ENCODE measurements at regions not wholly inside any gene's neighbourhood (a gene's known extent, or its start where the extent isn't known, plus 50 kb on each side); places are given as distances from the start of the nearest gene placed in this dataset.

DNA sequence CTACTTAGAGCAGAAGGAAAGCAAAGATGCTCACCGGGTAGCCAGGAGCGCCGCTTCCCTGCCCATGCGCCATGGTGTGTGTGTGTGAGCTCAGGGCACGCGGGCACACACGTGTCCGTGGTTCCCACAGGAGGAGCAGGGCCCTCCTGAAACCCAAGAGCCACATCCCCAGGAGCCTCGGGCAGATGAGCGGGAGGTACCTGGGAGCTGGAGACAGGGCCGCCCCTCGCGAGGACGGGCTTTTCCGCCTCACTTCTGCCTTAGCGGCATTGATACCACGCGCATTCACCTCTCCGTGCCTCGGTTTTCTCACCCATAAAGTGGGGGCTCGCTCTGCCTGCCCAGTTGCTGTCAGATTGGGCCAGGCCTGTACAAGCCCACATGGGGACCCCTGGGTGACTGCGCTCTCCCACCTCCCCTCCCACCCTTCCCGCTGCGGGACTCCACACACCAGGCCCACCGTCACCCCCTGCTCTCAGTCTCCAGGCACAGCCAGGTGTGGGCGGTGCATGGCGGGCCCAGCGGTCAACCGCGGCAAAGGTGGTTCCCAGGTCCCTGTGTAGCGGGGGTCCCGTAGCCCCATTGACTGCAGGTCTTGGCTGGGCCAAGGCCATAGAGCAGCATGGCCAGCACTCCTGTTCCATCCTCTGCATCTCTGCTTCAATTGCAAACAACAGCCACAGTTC is 66.3 kb downstream of the SIK1 start:
- H3K4me3 ChIP-seq (ENCODE audit: low read depth, low read length), result no peak overlapping the region
- TF ChIP-seq, protein P1, sequence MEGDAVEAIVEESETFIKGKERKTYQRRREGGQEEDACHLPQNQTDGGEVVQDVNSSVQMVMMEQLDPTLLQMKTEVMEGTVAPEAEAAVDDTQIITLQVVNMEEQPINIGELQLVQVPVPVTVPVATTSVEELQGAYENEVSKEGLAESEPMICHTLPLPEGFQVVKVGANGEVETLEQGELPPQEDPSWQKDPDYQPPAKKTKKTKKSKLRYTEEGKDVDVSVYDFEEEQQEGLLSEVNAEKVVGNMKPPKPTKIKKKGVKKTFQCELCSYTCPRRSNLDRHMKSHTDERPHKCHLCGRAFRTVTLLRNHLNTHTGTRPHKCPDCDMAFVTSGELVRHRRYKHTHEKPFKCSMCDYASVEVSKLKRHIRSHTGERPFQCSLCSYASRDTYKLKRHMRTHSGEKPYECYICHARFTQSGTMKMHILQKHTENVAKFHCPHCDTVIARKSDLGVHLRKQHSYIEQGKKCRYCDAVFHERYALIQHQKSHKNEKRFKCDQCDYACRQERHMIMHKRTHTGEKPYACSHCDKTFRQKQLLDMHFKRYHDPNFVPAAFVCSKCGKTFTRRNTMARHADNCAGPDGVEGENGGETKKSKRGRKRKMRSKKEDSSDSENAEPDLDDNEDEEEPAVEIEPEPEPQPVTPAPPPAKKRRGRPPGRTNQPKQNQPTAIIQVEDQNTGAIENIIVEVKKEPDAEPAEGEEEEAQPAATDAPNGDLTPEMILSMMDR (IDR thresholded peaks at IDR 0.05; ENCODE audit: low read depth, low read length), result no peak

DNA sequence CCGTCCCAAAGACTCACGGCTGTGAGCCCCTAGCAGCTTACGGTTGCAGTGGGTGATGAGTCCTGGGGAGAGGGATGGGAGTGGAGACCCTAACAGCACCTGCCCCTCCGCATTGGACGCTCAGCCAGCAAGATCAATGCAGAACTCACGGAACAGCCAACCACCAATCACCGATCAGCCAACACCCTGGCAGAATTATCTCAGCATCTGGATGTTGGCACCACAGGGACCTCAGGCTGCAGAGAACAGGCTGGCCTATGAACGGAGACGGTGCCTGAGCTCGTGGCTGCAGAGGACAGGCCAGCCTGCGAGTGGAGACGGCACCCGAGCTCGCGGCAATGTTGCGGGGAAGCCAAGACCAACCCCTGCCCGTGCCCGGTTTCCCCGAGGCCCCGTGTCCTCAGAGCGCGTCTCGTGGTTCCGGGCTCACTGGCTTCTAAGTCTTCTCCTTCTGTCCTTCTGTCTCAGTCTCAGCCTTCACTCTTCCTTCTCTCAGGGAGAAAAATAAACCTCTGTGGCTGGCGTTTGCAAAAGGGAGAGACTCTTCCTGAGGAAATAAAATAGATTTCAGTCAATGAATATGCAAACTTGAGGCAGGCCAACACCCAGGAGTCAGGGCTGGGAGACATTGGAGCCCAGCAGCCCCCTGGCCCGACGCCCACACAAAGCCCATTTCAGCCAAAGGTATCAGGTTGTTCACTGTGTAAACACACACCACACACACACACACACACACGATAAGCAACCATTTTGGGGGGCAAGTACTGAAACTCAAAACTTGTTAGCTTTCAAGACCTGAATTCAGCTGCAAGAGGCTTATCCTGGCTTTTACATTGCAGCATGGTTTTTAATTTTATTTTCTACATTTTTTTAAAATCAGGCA is 67.8 kb downstream of the SIK1 start:
- TF ChIP-seq, protein P1 (IDR thresholded peaks at IDR 0.05; ENCODE audit: low read depth, low read length), result no peak
- H3K4me3 ChIP-seq (ENCODE audit: low read depth, low read length), result no peak overlapping the region

DNA sequence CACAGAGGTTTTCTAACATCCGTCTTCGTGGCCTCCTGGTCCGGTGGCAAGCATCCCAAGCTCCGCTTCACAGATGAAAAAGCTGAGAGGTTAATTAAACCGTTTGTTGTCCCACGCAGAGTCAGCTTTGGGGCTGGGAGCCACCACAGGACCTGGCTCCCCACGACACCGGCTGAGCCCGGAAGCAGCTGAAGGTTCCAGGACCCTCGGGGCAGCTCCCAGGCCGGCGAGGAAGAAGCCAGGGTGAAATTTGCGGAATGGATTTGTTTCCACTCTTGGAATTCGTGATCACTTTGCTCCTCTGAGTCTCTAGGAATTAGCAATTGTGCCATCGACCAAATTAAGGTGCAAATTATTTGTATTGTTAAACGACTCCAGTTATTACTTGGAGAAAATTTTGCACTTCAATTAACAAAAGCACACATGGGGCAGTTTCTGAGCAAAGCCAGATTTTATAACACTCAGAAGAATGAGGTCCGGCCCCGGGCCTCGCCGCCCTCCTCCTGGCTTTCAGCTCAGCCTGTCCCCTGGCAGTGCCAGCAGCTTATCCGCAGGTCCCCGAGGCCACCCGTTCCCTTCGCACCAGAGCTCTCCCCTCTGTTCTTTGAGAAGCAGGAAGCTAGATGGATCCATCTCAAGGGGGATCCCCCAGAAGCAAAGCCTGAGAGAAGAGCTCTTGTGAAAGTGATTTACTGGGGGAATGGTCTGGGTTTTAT is 69.1 kb downstream of the SIK1 start:
- TF ChIP-seq, protein P1 (IDR thresholded peaks at IDR 0.05; ENCODE audit: low read depth, low read length), result no peak
- no peak overlapping the region for H3K4me3 ChIP-seq (ENCODE audit: low read depth, low read length)

DNA sequence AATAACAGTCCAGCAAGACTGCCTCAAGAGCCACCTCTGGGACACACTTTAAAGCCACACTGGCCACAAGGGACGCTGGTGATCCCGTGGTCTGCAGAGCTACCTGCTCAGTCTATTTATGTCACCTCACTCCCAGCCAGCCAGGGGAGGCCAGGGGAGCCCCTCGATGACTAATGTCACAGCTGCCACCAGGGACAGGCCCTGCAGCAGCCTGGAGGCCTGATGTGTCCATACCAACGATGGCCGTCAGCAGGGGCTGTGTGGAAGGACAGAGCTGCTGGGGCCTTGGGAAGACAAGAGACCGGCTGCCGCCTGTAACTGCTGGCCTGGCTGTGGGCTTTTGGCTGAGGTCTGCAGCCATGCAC is 71.0 kb downstream of the SIK1 start:
- TF ChIP-seq, protein P1 (IDR thresholded peaks at IDR 0.05; ENCODE audit: low read depth, low read length), result no peak
- no peak overlapping the region for H3K4me3 ChIP-seq (ENCODE audit: low read depth, low read length)

DNA sequence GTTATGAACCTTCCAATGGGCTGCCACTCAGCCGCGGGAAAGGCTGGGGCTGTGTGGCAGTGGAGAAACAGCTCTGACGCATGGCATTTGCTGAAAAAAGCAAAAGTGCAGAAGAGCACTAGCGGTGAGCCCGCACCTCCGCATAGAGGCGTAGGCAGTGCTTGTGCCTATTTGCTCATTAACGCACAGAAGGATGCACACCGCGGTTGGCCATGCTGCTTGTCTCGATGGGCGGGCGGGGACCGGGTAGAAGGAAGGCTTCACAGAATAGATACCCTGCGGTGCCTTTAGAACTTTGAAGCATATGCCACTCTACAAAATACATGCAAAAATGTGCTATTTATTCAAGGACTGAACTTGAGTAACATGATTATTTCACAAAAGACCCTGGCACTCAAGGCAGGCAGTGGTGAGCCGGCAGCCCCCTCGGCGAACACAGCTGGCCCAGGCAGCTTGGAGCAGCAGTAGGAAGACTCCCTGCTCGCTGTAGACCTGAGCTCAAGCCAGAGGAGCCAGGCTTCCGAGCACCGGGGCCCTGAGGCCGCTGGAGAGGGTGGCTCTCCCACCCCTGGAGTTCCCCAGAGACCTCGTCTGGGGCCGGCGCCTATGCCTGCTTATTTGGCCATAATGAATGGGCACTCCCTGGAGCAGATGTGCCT is 71.5 kb downstream of the SIK1 start:
- TF ChIP-seq, protein P1 (IDR thresholded peaks at IDR 0.05; ENCODE audit: low read depth, low read length), result no peak
- H3K4me3 ChIP-seq (ENCODE audit: low read depth, low read length), result no peak overlapping the region

DNA sequence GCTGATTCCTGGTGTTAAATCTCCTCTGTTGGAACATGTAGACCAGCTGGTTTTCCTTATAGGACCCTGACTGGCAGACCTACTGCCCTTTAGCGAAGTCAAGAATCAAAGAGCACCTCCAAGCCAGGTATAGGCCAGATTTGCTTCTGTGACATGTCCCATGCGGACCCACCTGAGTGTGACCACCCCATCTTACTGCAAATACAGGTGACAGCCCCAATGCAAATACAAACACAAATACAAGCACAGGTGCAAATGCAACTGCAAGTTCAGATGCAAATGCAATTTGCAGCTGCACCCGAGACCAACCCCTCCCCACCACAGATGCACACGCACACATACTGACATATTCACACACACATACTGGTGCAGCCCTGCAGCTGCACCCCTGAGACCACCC is 72.3 kb downstream of the SIK1 start:
- no peak overlapping the region for H3K4me3 ChIP-seq (ENCODE audit: low read depth, low read length)
- TF ChIP-seq, protein P1 (IDR thresholded peaks at IDR 0.05; ENCODE audit: low read depth, low read length), result no peak

All from WI38 (cell line).